ENCODE measurements at regions not wholly inside any gene's neighbourhood (a gene's known extent, or its start where the extent isn't known, plus 50 kb on each side); places are given as distances from the start of the nearest gene placed in this dataset.

GRCh38 chr4:82031376-82031927 lies 342.3 kb downstream of the HNRNPD start:
- DNase-seq (ENCODE audit: low read depth in 2 of 2): no peak

- DNase-seq (ENCODE audit: low read depth in 2 of 2): no peak
Measured at GRCh38 chr4:82017680-82018079, 356.1 kb downstream of the HNRNPD start.

GRCh38 chr4:82005158-82005557 lies 368.6 kb downstream of the HNRNPD start:
- no peak for DNase-seq (ENCODE audit: low read depth in 2 of 2)

GRCh38 chr4:81997313-81997712 lies 376.5 kb downstream of the HNRNPD start:
- DNase-seq (ENCODE audit: low read depth in 2 of 2): no peak

GRCh38 chr4:81990898-81991297 lies 382.9 kb downstream of the HNRNPD start:
- no peak for DNase-seq (ENCODE audit: low read depth in 2 of 2)

- no peak for DNase-seq (ENCODE audit: low read depth in 2 of 2)
Measured at GRCh38 chr4:81990211-81990610, 383.6 kb downstream of the HNRNPD start.

- no peak for DNase-seq (ENCODE audit: low read depth in 2 of 2)
Measured at GRCh38 chr4:81989202-81989601, 384.6 kb downstream of the HNRNPD start.

- DNase-seq (ENCODE audit: low read depth in 2 of 2): no peak
Measured at GRCh38 chr4:81988178-81988577, 385.6 kb downstream of the HNRNPD start.

GRCh38 chr4:81984746-81985145 lies 389.0 kb downstream of the HNRNPD start:
- DNase-seq (ENCODE audit: low read depth in 2 of 2): no peak

- no peak for DNase-seq (ENCODE audit: low read depth in 2 of 2)
Measured at GRCh38 chr4:81982846-81983540, 390.8 kb downstream of the HNRNPD start.

GRCh38 chr4:81981218-81981617 lies 392.6 kb downstream of the HNRNPD start:
- DNase-seq (ENCODE audit: low read depth in 2 of 2): no peak

GRCh38 chr4:81974523-81974922 lies 399.3 kb downstream of the HNRNPD start:
- DNase-seq (ENCODE audit: low read depth in 2 of 2): no peak

GRCh38 chr4:81971637-81972381 lies 402.0 kb downstream of the HNRNPD start:
- DNase-seq (ENCODE audit: low read depth in 2 of 2): no peak

GRCh38 chr4:81971061-81971460 lies 402.7 kb downstream of the HNRNPD start:
- no peak for DNase-seq (ENCODE audit: low read depth in 2 of 2)

- DNase-seq (ENCODE audit: low read depth in 2 of 2): no peak
Measured at GRCh38 chr4:81970454-81970853, 403.3 kb downstream of the HNRNPD start.

- no peak for DNase-seq (ENCODE audit: low read depth in 2 of 2)
Measured at GRCh38 chr4:81966676-81967075, 407.1 kb downstream of the HNRNPD start.

- no peak for DNase-seq (ENCODE audit: low read depth in 2 of 2)
Measured at GRCh38 chr4:81965911-81966310, 407.9 kb downstream of the HNRNPD start.

- DNase-seq (ENCODE audit: low read depth in 2 of 2): no peak
Measured at GRCh38 chr4:81965454-81965853, 408.3 kb downstream of the HNRNPD start.

- no peak for DNase-seq (ENCODE audit: low read depth in 2 of 2)
Measured at GRCh38 chr4:81963763-81964020, 410.1 kb downstream of the HNRNPD start.

GRCh38 chr4:81963015-81963762 lies 410.6 kb downstream of the HNRNPD start:
- DNase-seq (ENCODE audit: low read depth in 2 of 2): no peak

GRCh38 chr4:81960961-81961360 lies 412.8 kb downstream of the HNRNPD start:
- no peak for DNase-seq (ENCODE audit: low read depth in 2 of 2)

GRCh38 chr4:81954271-81954670 lies 419.5 kb downstream of the HNRNPD start:
- no peak for DNase-seq (ENCODE audit: low read depth in 2 of 2)
